ENCODE measurements at regions not wholly inside any gene's neighbourhood (a gene's known extent, or its start where the extent isn't known, plus 50 kb on each side); places are given as distances from the start of the nearest gene placed in this dataset.
"Not testable (repeated sequence)": the region's sequence is repeated elsewhere in the genome, so short reads cannot be mapped to it uniquely, and the experiment has no call there.

- H3K4me1 Mint-ChIP-seq (ENCODE audit: low read depth), result peaks cover 25% of the 10 kb centered on the region
- no peak for ATAC-seq (replicated peaks in 1 of 2)
- no peak overlapping the region for H3K4me3 Mint-ChIP-seq
Measured at GRCh38 chr9:3742586-3742985, 216.8 kb upstream of the RFX3 start.

GRCh38 chr9:3741729-3742128 is 215.9 kb upstream of the RFX3 start:
- H3K4me1 Mint-ChIP-seq (ENCODE audit: low read depth), result peaks cover 24% of the 10 kb centered on the region
- no peak for ATAC-seq (replicated peaks in 1 of 2)
- peak overlapping the region; percentile 16 for H3K27ac Mint-ChIP-seq
- DNase-seq, result no peak
- H3K27me3 Mint-ChIP-seq (ENCODE audit: low read depth), result no peaks in the 10 kb centered on the region
- peaks cover 0 to 2% of the 10 kb centered on the region in 2 donors for H3K9me3 Mint-ChIP-seq
- H3K36me3 Mint-ChIP-seq (ENCODE audit: insufficient read depth in 2 of 2), result no peaks in the 10 kb centered on the region
- no peak overlapping the region for H3K4me3 Mint-ChIP-seq

More at GRCh38 chr9:3742586-3742985, 216.8 kb upstream of the RFX3 start:
- DNase-seq, result no peak
- H3K27me3 Mint-ChIP-seq (ENCODE audit: low read depth), result no peaks in the 10 kb centered on the region
- peaks cover 0 to 2% of the 10 kb centered on the region in 2 donors for H3K9me3 Mint-ChIP-seq
- no peaks in the 10 kb centered on the region for H3K36me3 Mint-ChIP-seq (ENCODE audit: insufficient read depth in 2 of 2)
- H3K27ac Mint-ChIP-seq, result no peak overlapping the region

DNA sequence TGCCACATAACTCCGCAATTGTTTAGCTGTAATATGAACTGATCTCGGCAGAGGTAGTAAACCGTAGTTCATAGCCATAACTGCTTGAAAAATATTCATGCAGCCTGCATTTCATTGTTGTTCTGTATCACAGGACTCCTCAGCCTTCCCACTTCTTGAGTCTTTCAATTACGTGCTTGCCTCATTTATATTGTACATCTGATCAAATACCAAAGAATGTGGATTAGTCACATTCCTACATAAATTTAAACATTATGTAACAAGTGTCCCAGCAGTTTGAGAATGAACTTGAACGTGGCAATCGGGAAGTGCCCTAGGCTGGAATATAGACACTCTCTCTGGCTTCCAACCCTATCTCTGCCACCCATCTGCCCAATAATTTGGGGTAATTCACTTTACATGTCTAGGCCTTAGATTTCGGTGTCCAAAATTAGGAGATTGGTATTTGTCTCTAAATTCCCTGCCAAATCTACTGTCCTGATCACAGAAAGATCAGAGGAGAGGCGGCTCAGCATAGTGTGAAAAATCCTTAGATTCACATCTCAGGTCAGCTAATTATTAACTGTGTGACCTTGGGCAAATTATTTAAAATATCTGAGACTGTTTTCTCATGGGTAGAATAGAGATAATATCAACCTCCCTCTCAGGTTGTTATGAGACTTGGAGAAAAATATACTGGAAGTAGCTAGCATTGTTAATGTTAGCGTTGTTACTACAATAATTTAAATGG is 215.1 kb upstream of the RFX3 start:
- ATAC-seq (replicated peaks in 1 of 2), result no peak
- no peak overlapping the region for H3K4me3 Mint-ChIP-seq

GRCh38 chr9:3736161-3736560 is 210.4 kb upstream of the RFX3 start:
- Mint-ChIP-seq H3K27me3 (ENCODE audit: low read depth) (no peaks in the 10 kb centered on the region), H3K36me3 (ENCODE audit: insufficient read depth in 2 of 2) (no peaks in the 10 kb centered on the region), H3K9me3 (no peaks in the 10 kb centered on the region), H3K4me3 (no peak overlapping the region), H3K4me1 (ENCODE audit: low read depth) (peaks cover 20% of the 10 kb centered on the region), H3K27ac (no peak overlapping the region)
- no peak for DNase-seq
- ATAC-seq (replicated peaks in 1 of 2), result no peak

More for the DNA sequence above, 215.1 kb upstream of the RFX3 start:
- H3K36me3 Mint-ChIP-seq (ENCODE audit: insufficient read depth in 2 of 2), result no peaks in the 10 kb centered on the region
- no peak overlapping the region for H3K27ac Mint-ChIP-seq
- H3K9me3 Mint-ChIP-seq, result no peaks in the 10 kb centered on the region
- no peaks in the 10 kb centered on the region for H3K27me3 Mint-ChIP-seq (ENCODE audit: low read depth)
- H3K4me1 Mint-ChIP-seq (ENCODE audit: low read depth), result peaks cover 15% of the 10 kb centered on the region
- DNase-seq, result no peak

- DNase-seq, result no peak
- no peaks in the 10 kb centered on the region for H3K9me3 Mint-ChIP-seq
- no peaks in the 10 kb centered on the region for H3K36me3 Mint-ChIP-seq (ENCODE audit: insufficient read depth in 2 of 2)
- H3K27ac Mint-ChIP-seq, result no peak overlapping the region
- H3K4me1 Mint-ChIP-seq (ENCODE audit: low read depth), result peaks cover 29% of the 10 kb centered on the region
- no peak for ATAC-seq (replicated peaks in 1 of 2)
- H3K4me3 Mint-ChIP-seq, result no peak overlapping the region
- no peaks in the 10 kb centered on the region for H3K27me3 Mint-ChIP-seq (ENCODE audit: low read depth)
Measured at GRCh38 chr9:3735251-3735650, 209.4 kb upstream of the RFX3 start.

- not testable (repeated sequence) for H3K4me3 Mint-ChIP-seq; H3K9me3 Mint-ChIP-seq; H3K36me3 Mint-ChIP-seq (ENCODE audit: insufficient read depth in 2 of 2); H3K27me3 Mint-ChIP-seq (ENCODE audit: low read depth); ATAC-seq (replicated peaks in 1 of 2); H3K27ac Mint-ChIP-seq; DNase-seq
- H3K4me1 Mint-ChIP-seq (ENCODE audit: low read depth), result peaks cover 27% of the 10 kb centered on the region
Measured at GRCh38 chr9:3733527-3734262, 207.9 kb upstream of the RFX3 start.

GRCh38 chr9:3733039-3733408 is 207.2 kb upstream of the RFX3 start:
- H3K27me3 Mint-ChIP-seq (ENCODE audit: low read depth), result no peaks in the 10 kb centered on the region
- no peaks in the 10 kb centered on the region for H3K9me3 Mint-ChIP-seq
- H3K4me1 Mint-ChIP-seq (ENCODE audit: low read depth), result peaks cover 27% of the 10 kb centered on the region
- H3K4me3 Mint-ChIP-seq, result peak overlapping the region in 1 of 2 donors; percentile 56
- no peak for DNase-seq
- no peaks in the 10 kb centered on the region for H3K36me3 Mint-ChIP-seq (ENCODE audit: insufficient read depth in 2 of 2)
- ATAC-seq (replicated peaks in 1 of 2), result no peak
- H3K27ac Mint-ChIP-seq, result peak overlapping the region; percentile 70

- H3K27ac Mint-ChIP-seq, result peak overlapping the region; percentile 70
Measured at GRCh38 chr9:3732077-3733038, 206.6 kb upstream of the RFX3 start.

GRCh38 chr9:3730511-3730922 is 204.7 kb upstream of the RFX3 start:
- Mint-ChIP-seq H3K9me3 (no peaks in the 10 kb centered on the region), H3K4me3 (peak overlapping the region; percentile 41 to 81), H3K36me3 (ENCODE audit: insufficient read depth in 2 of 2) (no peaks in the 10 kb centered on the region), H3K4me1 (ENCODE audit: low read depth) (peaks cover 27% of the 10 kb centered on the region), H3K27me3 (ENCODE audit: low read depth) (no peaks in the 10 kb centered on the region), H3K27ac (peak overlapping the region; percentile 49)
- no peak for DNase-seq
- ATAC-seq (replicated peaks in 1 of 2), result peak; percentile 48 to 65

More at GRCh38 chr9:3732077-3733038, 206.6 kb upstream of the RFX3 start:
- ATAC-seq (replicated peaks in 1 of 2), result peak; percentile 90 to 91
- Mint-ChIP-seq H3K36me3 (ENCODE audit: insufficient read depth in 2 of 2) (no peaks in the 10 kb centered on the region), H3K9me3 (no peaks in the 10 kb centered on the region), H3K27me3 (ENCODE audit: low read depth) (no peaks in the 10 kb centered on the region), H3K4me3 (peak overlapping the region in 1 of 2 donors; percentile 56), H3K4me1 (ENCODE audit: low read depth) (peaks cover 27% of the 10 kb centered on the region)
- DNase-seq, result peak; percentile 37 to 53

GRCh38 chr9:3721096-3721495 is 195.3 kb upstream of the RFX3 start:
- peaks cover 19% of the 10 kb centered on the region for H3K27me3 Mint-ChIP-seq (ENCODE audit: low read depth)
- H3K4me3 Mint-ChIP-seq, result no peak overlapping the region
- DNase-seq, result no peak
- no peak overlapping the region for H3K27ac Mint-ChIP-seq
- no peaks in the 10 kb centered on the region for H3K4me1 Mint-ChIP-seq (ENCODE audit: low read depth)
- ATAC-seq (replicated peaks in 1 of 2), result no peak
- H3K36me3 Mint-ChIP-seq (ENCODE audit: insufficient read depth in 2 of 2), result no peaks in the 10 kb centered on the region
- H3K9me3 Mint-ChIP-seq, result peaks cover 0 to 2% of the 10 kb centered on the region in 2 donors

- H3K27me3 Mint-ChIP-seq (ENCODE audit: low read depth), result peaks cover 33% of the 10 kb centered on the region
- H3K36me3 Mint-ChIP-seq (ENCODE audit: insufficient read depth in 2 of 2), result no peaks in the 10 kb centered on the region
- ATAC-seq (replicated peaks in 1 of 2), result no peak
- DNase-seq, result no peak
- no peak overlapping the region for H3K27ac Mint-ChIP-seq
- no peak overlapping the region for H3K4me3 Mint-ChIP-seq
- H3K9me3 Mint-ChIP-seq, result peaks cover 2 to 3% of the 10 kb centered on the region in 2 donors
- no peaks in the 10 kb centered on the region for H3K4me1 Mint-ChIP-seq (ENCODE audit: low read depth)
Measured at GRCh38 chr9:3719286-3719685, 193.5 kb upstream of the RFX3 start.

DNA sequence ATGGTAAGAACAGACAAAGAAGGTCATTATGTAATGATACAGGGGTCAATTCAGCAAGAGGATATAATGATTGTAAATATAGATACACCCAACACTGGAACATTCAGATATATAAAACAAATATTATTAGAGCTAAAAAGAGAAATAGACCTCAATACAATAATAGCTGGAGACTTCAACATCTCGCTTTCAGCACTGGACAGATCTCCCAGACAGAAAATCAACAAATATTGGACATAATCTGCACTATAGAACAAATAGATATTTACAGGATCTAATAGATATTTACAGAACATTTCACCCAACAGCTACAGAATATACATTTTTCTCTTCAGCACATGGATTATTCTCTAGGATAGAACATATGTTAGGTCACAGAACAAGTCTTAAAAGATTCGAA is 190.6 kb upstream of the RFX3 start:
- ATAC-seq (replicated peaks in 1 of 2) (no peak), DNase-seq (no peak)
- H3K9me3 Mint-ChIP-seq, result peaks cover 2 to 3% of the 10 kb centered on the region in 2 donors
- no peaks in the 10 kb centered on the region for H3K36me3 Mint-ChIP-seq (ENCODE audit: insufficient read depth in 2 of 2)
- H3K4me1 Mint-ChIP-seq (ENCODE audit: low read depth), result no peaks in the 10 kb centered on the region
- H3K27ac Mint-ChIP-seq, result no peak overlapping the region
- H3K27me3 Mint-ChIP-seq (ENCODE audit: low read depth), result peaks cover 33% of the 10 kb centered on the region
- no peak overlapping the region for H3K4me3 Mint-ChIP-seq

DNA sequence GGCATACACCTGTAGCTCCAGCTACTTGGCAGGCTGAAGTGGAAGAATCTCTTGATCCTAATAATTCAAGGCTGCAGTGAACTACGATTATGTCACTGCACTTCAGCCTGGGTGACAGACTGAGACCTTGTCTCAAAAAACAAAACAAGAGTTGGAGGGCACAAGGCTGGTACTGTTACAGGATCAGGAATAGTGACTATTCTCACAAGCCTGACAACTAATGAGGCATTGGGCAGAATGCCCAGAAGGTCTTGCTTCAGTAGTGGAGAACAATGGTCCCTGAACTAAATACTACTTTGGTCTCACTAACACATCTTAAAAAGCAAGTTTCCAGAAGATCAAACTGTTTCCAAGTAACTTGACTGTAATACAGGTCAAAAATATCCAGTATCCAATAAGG is 182.9 kb upstream of the RFX3 start:
- Mint-ChIP-seq H3K4me3 (no peak overlapping the region), H3K36me3 (ENCODE audit: insufficient read depth in 2 of 2) (no peaks in the 10 kb centered on the region), H3K4me1 (ENCODE audit: low read depth) (no peaks in the 10 kb centered on the region), H3K27me3 (ENCODE audit: low read depth) (peaks cover 15% of the 10 kb centered on the region), H3K27ac (no peak overlapping the region), H3K9me3 (no peaks in the 10 kb centered on the region)
- ATAC-seq (replicated peaks in 1 of 2), result no peak
- DNase-seq, result no peak
